ENCODE measurements at regions not wholly inside any gene's neighbourhood (a gene's known extent, or its start where the extent isn't known, plus 50 kb on each side); places are given as distances from the start of the nearest gene placed in this dataset.
"Not testable (repeated sequence)": the region's sequence is repeated elsewhere in the genome, so short reads cannot be mapped to it uniquely, and the experiment has no call there.

DNA sequence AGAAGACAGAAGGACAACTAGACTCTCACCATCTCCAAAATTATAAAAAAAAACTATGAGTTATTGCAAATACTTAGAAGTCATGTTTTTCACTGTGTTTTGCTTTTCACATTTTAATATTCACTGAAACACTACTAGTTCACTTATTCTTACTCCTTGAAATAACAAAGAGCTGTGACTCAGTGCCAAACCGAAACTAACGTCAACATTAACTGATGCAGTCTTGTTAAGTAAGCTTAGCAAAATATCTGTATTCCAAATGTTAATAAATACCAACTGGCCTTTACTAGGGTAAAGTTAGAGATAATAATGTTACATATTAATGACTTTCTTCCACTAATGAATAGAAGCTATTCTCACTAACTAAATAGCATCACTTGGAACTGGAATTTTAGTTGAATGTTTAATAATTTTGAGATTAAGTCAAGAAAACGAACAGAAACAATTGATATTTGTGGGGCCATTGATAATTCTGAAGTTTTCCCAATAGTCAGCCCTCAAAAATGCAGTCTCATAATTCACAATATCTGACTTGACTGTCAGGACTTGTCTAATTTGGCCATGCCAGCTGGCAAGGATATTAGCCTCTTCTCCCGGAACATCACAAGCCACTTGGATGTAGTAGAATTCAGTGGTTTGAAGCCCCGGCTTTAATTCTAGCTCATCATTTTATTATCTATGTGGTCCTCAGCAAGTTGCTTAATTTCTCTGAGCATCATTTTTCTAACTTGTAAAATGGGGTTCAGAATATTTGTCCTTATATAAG is 230.1 kb upstream of the DDI1 start:
- no peak overlapping the region for H3K4me3 ChIP-seq (ENCODE audit: low read depth, poor library complexity, severe bottlenecking)
- 27 to 32% methylated on average over 5 of the region's 5 CpGs for WGBS, 2 donors
- TF ChIP-seq, protein P1, sequence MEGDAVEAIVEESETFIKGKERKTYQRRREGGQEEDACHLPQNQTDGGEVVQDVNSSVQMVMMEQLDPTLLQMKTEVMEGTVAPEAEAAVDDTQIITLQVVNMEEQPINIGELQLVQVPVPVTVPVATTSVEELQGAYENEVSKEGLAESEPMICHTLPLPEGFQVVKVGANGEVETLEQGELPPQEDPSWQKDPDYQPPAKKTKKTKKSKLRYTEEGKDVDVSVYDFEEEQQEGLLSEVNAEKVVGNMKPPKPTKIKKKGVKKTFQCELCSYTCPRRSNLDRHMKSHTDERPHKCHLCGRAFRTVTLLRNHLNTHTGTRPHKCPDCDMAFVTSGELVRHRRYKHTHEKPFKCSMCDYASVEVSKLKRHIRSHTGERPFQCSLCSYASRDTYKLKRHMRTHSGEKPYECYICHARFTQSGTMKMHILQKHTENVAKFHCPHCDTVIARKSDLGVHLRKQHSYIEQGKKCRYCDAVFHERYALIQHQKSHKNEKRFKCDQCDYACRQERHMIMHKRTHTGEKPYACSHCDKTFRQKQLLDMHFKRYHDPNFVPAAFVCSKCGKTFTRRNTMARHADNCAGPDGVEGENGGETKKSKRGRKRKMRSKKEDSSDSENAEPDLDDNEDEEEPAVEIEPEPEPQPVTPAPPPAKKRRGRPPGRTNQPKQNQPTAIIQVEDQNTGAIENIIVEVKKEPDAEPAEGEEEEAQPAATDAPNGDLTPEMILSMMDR (IDR thresholded peaks at IDR 0.05), result no peak
- TF ChIP-seq POLR2A (IDR thresholded peaks at IDR 0.05), result no peak
- peak in 1 of 2 donors; percentile 40 for DNase-seq (ENCODE audit: low spot score in 2 of 2)
- intact Hi-C loops (cut with DNase I; ENCODE audit: low total_unique reads), result no loop called here

DNA sequence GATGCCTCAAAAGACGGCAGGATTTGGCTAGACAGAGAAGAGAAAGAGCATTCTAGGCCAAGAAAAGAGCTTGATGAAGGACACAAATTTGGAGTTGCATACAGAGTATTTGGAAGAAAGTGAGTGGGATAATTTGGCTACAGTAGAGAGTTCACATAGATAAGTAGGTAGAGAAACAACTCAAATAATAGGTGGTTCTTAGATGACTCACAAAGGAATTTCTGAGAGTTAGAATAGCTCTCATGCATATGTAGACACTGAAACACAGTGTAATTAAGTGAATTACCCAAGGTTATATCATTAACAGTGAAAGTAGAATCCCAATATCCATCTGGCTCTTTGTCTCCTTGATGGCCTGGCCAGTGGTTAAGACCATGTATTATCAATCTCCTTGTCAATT is 228.6 kb upstream of the DDI1 start:
- WGBS, 2 donors, result 54 to 58% methylated on average over 1 of the region's 1 CpG
- H3K4me3 ChIP-seq (ENCODE audit: low read depth, poor library complexity, severe bottlenecking), result no peak overlapping the region
- intact Hi-C loops (cut with DNase I; ENCODE audit: low total_unique reads), result no loop called here
- no peak for TF ChIP-seq POLR2A (IDR thresholded peaks at IDR 0.05)
- TF ChIP-seq, protein P1 (IDR thresholded peaks at IDR 0.05), result no peak
- no peak for DNase-seq (ENCODE audit: low spot score in 2 of 2)

DNA sequence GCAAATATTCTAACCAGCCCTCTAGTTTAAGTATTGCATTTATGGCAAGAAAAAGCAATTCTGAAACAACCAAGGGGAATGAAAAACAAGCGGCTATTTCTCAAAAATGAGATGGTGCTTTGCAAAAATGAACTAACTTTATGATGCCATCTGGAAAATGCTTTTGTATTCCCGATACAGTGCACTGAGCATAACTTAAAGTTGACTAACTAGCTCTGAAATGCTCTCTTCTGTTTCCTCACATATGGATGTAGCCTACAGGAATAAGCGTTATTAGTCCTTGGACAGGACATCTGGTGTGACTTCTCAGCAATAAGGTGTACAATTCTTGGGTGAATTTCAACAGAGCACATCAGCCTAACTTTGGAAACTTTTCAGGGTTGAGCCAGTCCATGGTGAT is 228.2 kb upstream of the DDI1 start:
- WGBS, 2 donors, result 86% methylated on average over 3 of the region's 3 CpGs
- TF ChIP-seq, protein P1 (IDR thresholded peaks at IDR 0.05), result no peak
- no peak for TF ChIP-seq POLR2A (IDR thresholded peaks at IDR 0.05)
- intact Hi-C loops (cut with DNase I; ENCODE audit: low total_unique reads), result no loop called here

DNA sequence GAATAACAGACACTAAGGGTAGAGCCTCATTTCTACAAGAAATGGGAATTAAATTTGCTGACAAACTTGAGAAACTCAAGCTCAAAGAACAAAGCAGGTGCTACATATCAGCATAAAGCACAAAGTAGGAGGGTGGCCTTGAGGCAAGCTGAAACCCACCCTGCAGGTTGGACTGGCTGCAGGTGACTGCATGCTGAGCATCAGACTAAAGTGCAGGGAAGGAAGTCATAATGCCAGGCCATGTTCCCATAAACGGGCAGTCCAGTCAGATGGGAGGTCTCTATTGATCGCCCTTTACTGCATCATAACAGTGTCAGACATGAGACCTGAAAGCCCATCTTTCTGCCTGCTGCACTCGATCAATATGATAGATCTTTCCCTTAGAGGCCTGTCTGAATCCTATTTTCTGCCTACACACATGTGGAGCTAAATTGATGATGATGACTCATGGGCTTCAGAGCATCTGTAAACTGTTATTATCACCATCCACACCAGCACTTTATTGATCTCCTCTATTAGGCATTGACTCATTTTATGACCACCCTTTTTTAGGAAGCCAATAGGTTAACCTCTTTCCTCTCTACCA is 224.5 kb upstream of the DDI1 start:
- intact Hi-C loops (cut with DNase I; ENCODE audit: low total_unique reads), result no loop called here
- TF ChIP-seq POLR2A (IDR thresholded peaks at IDR 0.05), result no peak
- TF ChIP-seq, protein P1 (IDR thresholded peaks at IDR 0.05), result no peak
- WGBS, 2 donors, result 58 to 77% methylated on average over 3 of the region's 3 CpGs
- H3K4me3 ChIP-seq (ENCODE audit: low read depth, poor library complexity, severe bottlenecking), result no peak overlapping the region
- DNase-seq (ENCODE audit: low spot score in 2 of 2), result no peak

More for the DNA sequence above, 228.2 kb upstream of the DDI1 start:
- no peak overlapping the region for H3K4me3 ChIP-seq (ENCODE audit: low read depth, poor library complexity, severe bottlenecking)
- no peak for DNase-seq (ENCODE audit: low spot score in 2 of 2)

DNA sequence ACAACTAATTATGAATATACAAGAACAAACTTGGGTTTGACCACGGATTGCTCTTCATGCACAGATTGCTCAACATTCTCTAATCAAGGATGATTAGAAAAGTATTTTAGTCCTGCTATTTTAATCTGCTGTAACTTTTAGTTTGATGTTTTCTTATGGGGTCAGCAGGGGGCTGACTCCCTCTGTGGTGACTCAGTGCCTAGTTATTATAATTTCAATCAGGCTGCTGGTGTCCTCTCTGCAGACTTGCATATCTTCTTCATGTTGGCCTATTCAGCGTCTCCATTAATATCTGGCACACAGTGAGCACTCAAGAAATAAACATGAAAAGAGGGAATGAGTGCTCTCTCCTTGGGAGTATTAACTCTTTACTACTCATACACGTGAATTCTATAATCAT is 223.8 kb upstream of the DDI1 start:
- TF ChIP-seq POLR2A (IDR thresholded peaks at IDR 0.05), result no peak
- TF ChIP-seq, protein P1 (IDR thresholded peaks at IDR 0.05), result no peak

DNA sequence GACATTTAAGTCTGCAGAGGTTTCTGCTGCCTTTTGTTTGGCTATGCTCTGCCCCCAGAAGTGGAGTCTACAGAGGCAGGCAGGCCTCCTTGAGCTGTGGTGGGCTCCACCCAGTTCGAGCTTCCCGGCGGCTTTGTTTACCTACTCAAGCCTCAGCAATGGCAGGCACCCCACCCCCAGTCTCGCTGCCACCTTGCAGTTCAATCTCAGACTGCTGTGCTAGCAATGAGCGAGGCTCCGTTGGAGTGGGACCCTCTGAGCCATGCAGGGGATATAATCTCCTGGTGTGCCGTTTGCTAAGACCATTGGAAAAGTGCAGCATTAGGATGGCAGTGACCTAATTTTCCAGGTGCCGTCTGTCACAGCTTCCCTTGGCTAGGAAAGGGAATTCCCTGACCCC is 216.1 kb upstream of the DDI1 start:
- DNase-seq (ENCODE audit: low spot score in 2 of 2); intact Hi-C loops (cut with DNase I; ENCODE audit: low total_unique reads); H3K4me3 ChIP-seq (ENCODE audit: low read depth, poor library complexity, severe bottlenecking): not testable (repeated sequence)
- WGBS, 2 donors, result 85 to 89% methylated on average over 8 of the region's 8 CpGs

More for the DNA sequence above, 223.8 kb upstream of the DDI1 start:
- H3K4me3 ChIP-seq (ENCODE audit: low read depth, poor library complexity, severe bottlenecking), result no peak overlapping the region
- 74 to 81% methylated on average over 3 of the region's 3 CpGs for WGBS, 2 donors
- intact Hi-C loops (cut with DNase I; ENCODE audit: low total_unique reads), result no loop called here
- no peak for DNase-seq (ENCODE audit: low spot score in 2 of 2)

All from lower leg skin (tissue), 4 donors.